Fibroblast of skin of abdomen (primary cell): ENCODE measurements at regions not wholly inside any gene's neighbourhood (a gene's known extent, or its start where the extent isn't known, plus 50 kb on each side); places are given as distances from the start of the nearest gene placed in this dataset.
"Not testable (repeated sequence)": the region's sequence is repeated elsewhere in the genome, so short reads cannot be mapped to it uniquely, and the experiment has no call there.

ENCODE experiments used
- DNase-seq: peaks from one replicate; pipeline ENCODE4 v3.0.0-alpha.2; 2013

GRCh38 chr13:63741029-63741813 is 2325.6 kb upstream of the PCDH20 start:
- DNase-seq, result no peak

GRCh38 chr13:63739112-63739735 is 2323.6 kb upstream of the PCDH20 start:
- not testable (repeated sequence) for DNase-seq

- no peak for DNase-seq
Observed at GRCh38 chr13:63737418-63737817, 2321.8 kb upstream of the PCDH20 start.

- no peak for DNase-seq
Observed at GRCh38 chr13:63731896-63732295, 2316.2 kb upstream of the PCDH20 start.

GRCh38 chr13:63712159-63712558 is 2296.5 kb upstream of the PCDH20 start:
- DNase-seq, result not testable (repeated sequence)

- DNase-seq, result no peak
Observed at GRCh38 chr13:63706751-63707150, 2291.1 kb upstream of the PCDH20 start.

GRCh38 chr13:63704521-63704920 is 2288.9 kb upstream of the PCDH20 start:
- DNase-seq, result no peak

- no peak for DNase-seq
Observed at GRCh38 chr13:63700350-63700749, 2284.7 kb upstream of the PCDH20 start.

- no peak for DNase-seq
Observed at GRCh38 chr13:63699948-63700347, 2284.3 kb upstream of the PCDH20 start.

GRCh38 chr13:63696055-63696454 is 2280.4 kb upstream of the PCDH20 start:
- peak; percentile 52 for DNase-seq

- DNase-seq, result no peak
Observed at GRCh38 chr13:63693696-63694095, 2278.0 kb upstream of the PCDH20 start.

GRCh38 chr13:63691474-63691873 is 2275.8 kb upstream of the PCDH20 start:
- no peak for DNase-seq

GRCh38 chr13:63690672-63691071 is 2275.0 kb upstream of the PCDH20 start:
- peak; percentile 22 for DNase-seq

GRCh38 chr13:63684822-63685221 is 2269.2 kb upstream of the PCDH20 start:
- DNase-seq, result no peak

GRCh38 chr13:63680704-63681103 is 2265.1 kb upstream of the PCDH20 start:
- no peak for DNase-seq

- DNase-seq, result no peak
Observed at GRCh38 chr13:63671296-63671695, 2255.6 kb upstream of the PCDH20 start.

GRCh38 chr13:63651394-63651793 is 2235.7 kb upstream of the PCDH20 start:
- no peak for DNase-seq

- DNase-seq, result peak; percentile 18
Observed at GRCh38 chr13:63643543-63643942, 2227.9 kb upstream of the PCDH20 start.

GRCh38 chr13:63636316-63636993 is 2220.8 kb upstream of the PCDH20 start:
- no peak for DNase-seq

- DNase-seq, result peak; percentile 5
Observed at GRCh38 chr13:63632321-63632720, 2216.7 kb upstream of the PCDH20 start.

- DNase-seq, result no peak
Observed at GRCh38 chr13:63631006-63631405, 2215.4 kb upstream of the PCDH20 start.

- DNase-seq, result no peak
Observed at GRCh38 chr13:63629591-63629990, 2213.9 kb upstream of the PCDH20 start.

GRCh38 chr13:63628310-63628709 is 2212.7 kb upstream of the PCDH20 start:
- no peak for DNase-seq

GRCh38 chr13:63625869-63626268 is 2210.2 kb upstream of the PCDH20 start:
- DNase-seq, result peak; percentile 14
